ENCODE measurements at regions not wholly inside any gene's neighbourhood (a gene's known extent, or its start where the extent isn't known, plus 50 kb on each side); places are given as distances from the start of the nearest gene placed in this dataset.

DNA sequence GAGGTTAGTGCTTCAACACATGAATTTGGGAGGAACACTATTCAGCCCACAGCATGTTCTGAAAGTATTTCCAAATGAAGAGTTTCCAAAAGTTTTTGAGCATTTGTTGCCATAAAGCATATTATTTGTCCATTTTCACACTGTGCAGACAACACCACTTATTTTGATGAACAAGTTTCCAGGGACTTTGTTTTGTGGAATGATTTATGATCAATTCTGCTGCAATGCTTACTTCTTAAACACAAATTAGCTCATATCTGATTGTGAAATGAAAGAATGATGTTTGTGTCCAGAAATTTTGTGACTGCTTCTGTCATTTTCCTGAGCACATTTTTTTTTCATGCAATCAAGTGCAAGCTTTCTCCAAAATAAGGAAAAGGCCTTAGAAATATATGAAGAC is 205.3 kb downstream of the RAP2A start:
- H3K9me3 Mint-ChIP-seq: peaks cover 2% of the 10 kb centered on the region; the same call in 1 of the 3 replicates
- DNase-seq (ENCODE audit: low spot score): no peak
- Histone ChIP-seq H3K9me2 (ENCODE audit: insufficient read depth) (peaks cover 2% of the 10 kb centered on the region; the same call in 1 of the 2 replicates), H3K36me3 (ENCODE audit: insufficient read depth) (no peaks in the 10 kb centered on the region), H3K4me3 (no peak overlapping the region), H3K79me2 (replicated peaks; ENCODE audit: insufficient read depth) (no peaks in the 10 kb centered on the region), H3F3A (replicated peaks; ENCODE audit: low read depth) (no peaks in the 10 kb centered on the region), H2AFZ (no peak overlapping the region), H3K4me1 (ENCODE audit: insufficient read depth) (no peaks in the 10 kb centered on the region), H4K20me1 (replicated peaks; ENCODE audit: insufficient read depth) (no peaks in the 10 kb centered on the region), H3K27ac (ENCODE audit: low read depth) (no peak overlapping the region), H3K27me3 (ENCODE audit: insufficient read depth) (no peaks in the 10 kb centered on the region), H3K4me2 (no peak overlapping the region)
- TF ChIP-seq CREB1 (CRISPR knock-in tag; IDR thresholded peaks at IDR 0.05; ENCODE audit: low read depth) (no peak), POLR2AphosphoS5 (IDR thresholded peaks at IDR 0.05; ENCODE audit: low read depth) (no peak), JUNB (IDR thresholded peaks at IDR 0.05; ENCODE audit: unreplicated experiment) (no peak), EZH2 (IDR thresholded peaks at IDR 0.05; ENCODE audit: low read depth, unreplicated experiment) (no peak)
- TF ChIP-seq, protein P1, sequence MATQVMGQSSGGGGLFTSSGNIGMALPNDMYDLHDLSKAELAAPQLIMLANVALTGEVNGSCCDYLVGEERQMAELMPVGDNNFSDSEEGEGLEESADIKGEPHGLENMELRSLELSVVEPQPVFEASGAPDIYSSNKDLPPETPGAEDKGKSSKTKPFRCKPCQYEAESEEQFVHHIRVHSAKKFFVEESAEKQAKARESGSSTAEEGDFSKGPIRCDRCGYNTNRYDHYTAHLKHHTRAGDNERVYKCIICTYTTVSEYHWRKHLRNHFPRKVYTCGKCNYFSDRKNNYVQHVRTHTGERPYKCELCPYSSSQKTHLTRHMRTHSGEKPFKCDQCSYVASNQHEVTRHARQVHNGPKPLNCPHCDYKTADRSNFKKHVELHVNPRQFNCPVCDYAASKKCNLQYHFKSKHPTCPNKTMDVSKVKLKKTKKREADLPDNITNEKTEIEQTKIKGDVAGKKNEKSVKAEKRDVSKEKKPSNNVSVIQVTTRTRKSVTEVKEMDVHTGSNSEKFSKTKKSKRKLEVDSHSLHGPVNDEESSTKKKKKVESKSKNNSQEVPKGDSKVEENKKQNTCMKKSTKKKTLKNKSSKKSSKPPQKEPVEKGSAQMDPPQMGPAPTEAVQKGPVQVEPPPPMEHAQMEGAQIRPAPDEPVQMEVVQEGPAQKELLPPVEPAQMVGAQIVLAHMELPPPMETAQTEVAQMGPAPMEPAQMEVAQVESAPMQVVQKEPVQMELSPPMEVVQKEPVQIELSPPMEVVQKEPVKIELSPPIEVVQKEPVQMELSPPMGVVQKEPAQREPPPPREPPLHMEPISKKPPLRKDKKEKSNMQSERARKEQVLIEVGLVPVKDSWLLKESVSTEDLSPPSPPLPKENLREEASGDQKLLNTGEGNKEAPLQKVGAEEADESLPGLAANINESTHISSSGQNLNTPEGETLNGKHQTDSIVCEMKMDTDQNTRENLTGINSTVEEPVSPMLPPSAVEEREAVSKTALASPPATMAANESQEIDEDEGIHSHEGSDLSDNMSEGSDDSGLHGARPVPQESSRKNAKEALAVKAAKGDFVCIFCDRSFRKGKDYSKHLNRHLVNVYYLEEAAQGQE (IDR thresholded peaks at IDR 0.05; ENCODE audit: unreplicated experiment): no peak
- no peaks in the 10 kb centered on the region for H3K27me3 Mint-ChIP-seq (ENCODE audit: insufficient read depth, low read depth, poor library complexity)
- no peaks in the 10 kb centered on the region for H3K36me3 Mint-ChIP-seq (ENCODE audit: low read depth)
- H3K4me1 Mint-ChIP-seq: no peaks in the 10 kb centered on the region
- no peak overlapping the region for H3K4me3 Mint-ChIP-seq
- H3K27ac Mint-ChIP-seq: no peak overlapping the region
- no peak for ATAC-seq

DNA sequence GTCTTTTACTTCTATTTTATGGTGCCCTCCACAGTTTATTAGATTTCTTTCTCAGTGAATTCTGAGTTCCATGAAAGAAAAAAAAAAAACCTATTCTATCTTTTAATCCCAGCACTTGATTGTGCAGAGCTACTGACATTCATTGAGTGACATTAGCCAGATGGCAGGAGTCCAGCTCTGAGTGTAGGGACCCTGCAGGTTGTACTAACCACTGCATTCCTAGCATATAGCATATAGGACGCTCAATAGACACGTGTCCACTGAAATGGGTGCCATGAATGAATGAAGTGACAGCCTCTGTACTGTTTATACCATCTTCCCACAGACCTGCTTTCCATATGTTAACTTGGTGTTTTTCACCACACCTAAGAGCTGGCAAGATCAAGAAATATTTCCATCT is 206.3 kb downstream of the RAP2A start:
- Histone ChIP-seq H3K36me3 (ENCODE audit: insufficient read depth) (no peaks in the 10 kb centered on the region), H3K4me2 (no peak overlapping the region), H3K27me3 (ENCODE audit: insufficient read depth) (no peaks in the 10 kb centered on the region), H4K20me1 (replicated peaks; ENCODE audit: insufficient read depth) (no peaks in the 10 kb centered on the region), H3F3A (replicated peaks; ENCODE audit: low read depth) (no peaks in the 10 kb centered on the region), H3K4me1 (ENCODE audit: insufficient read depth) (no peaks in the 10 kb centered on the region), H3K27ac (ENCODE audit: low read depth) (no peak overlapping the region), H3K4me3 (no peak overlapping the region), H3K79me2 (replicated peaks; ENCODE audit: insufficient read depth) (no peaks in the 10 kb centered on the region), H2AFZ (no peak overlapping the region), H3K9me2 (ENCODE audit: insufficient read depth) (peaks cover 2% of the 10 kb centered on the region; the same call in 1 of the 2 replicates)
- no peaks in the 10 kb centered on the region for H3K9me3 Mint-ChIP-seq
- no peak overlapping the region for H3K27ac Mint-ChIP-seq
- no peaks in the 10 kb centered on the region for H3K4me1 Mint-ChIP-seq
- H3K27me3 Mint-ChIP-seq (ENCODE audit: insufficient read depth, low read depth, poor library complexity): no peaks in the 10 kb centered on the region
- DNase-seq (ENCODE audit: low spot score): no peak
- H3K36me3 Mint-ChIP-seq (ENCODE audit: low read depth): no peaks in the 10 kb centered on the region
- no peak overlapping the region for H3K4me3 Mint-ChIP-seq
- no peak for ATAC-seq
- TF ChIP-seq EZH2phosphoT487 (IDR thresholded peaks at IDR 0.05; ENCODE audit: unreplicated experiment): no peak
- no peak for TF ChIP-seq EZH2 (IDR thresholded peaks at IDR 0.05; ENCODE audit: low read depth, unreplicated experiment)
- TF ChIP-seq, protein P2, sequence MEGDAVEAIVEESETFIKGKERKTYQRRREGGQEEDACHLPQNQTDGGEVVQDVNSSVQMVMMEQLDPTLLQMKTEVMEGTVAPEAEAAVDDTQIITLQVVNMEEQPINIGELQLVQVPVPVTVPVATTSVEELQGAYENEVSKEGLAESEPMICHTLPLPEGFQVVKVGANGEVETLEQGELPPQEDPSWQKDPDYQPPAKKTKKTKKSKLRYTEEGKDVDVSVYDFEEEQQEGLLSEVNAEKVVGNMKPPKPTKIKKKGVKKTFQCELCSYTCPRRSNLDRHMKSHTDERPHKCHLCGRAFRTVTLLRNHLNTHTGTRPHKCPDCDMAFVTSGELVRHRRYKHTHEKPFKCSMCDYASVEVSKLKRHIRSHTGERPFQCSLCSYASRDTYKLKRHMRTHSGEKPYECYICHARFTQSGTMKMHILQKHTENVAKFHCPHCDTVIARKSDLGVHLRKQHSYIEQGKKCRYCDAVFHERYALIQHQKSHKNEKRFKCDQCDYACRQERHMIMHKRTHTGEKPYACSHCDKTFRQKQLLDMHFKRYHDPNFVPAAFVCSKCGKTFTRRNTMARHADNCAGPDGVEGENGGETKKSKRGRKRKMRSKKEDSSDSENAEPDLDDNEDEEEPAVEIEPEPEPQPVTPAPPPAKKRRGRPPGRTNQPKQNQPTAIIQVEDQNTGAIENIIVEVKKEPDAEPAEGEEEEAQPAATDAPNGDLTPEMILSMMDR (conservative IDR thresholded peaks at IDR 0.05; ENCODE audit: low read depth in 2 of 2): no peak
- TF ChIP-seq ZNF331 (CRISPR knock-in tag; IDR thresholded peaks at IDR 0.05; ENCODE audit: low read depth): no peak
- TF ChIP-seq CREB1 (CRISPR knock-in tag; IDR thresholded peaks at IDR 0.05; ENCODE audit: low read depth): no peak
- TF ChIP-seq JUNB (IDR thresholded peaks at IDR 0.05; ENCODE audit: unreplicated experiment): no peak
- TF ChIP-seq STAT1 (IDR thresholded peaks at IDR 0.05; ENCODE audit: unreplicated experiment): no peak
- no peak for TF ChIP-seq ZNF114 (CRISPR knock-in tag; IDR thresholded peaks at IDR 0.05)
- TF ChIP-seq, protein P3, sequence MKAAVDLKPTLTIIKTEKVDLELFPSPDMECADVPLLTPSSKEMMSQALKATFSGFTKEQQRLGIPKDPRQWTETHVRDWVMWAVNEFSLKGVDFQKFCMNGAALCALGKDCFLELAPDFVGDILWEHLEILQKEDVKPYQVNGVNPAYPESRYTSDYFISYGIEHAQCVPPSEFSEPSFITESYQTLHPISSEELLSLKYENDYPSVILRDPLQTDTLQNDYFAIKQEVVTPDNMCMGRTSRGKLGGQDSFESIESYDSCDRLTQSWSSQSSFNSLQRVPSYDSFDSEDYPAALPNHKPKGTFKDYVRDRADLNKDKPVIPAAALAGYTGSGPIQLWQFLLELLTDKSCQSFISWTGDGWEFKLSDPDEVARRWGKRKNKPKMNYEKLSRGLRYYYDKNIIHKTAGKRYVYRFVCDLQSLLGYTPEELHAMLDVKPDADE (IDR thresholded peaks at IDR 0.05): no peak
